Gastroesophageal sphincter (tissue), 3 donors: ENCODE measurements at regions not wholly inside any gene's neighbourhood (a gene's known extent, or its start where the extent isn't known, plus 50 kb on each side); places are given as distances from the start of the nearest gene placed in this dataset.
"Not testable (repeated sequence)": the region's sequence is repeated elsewhere in the genome, so short reads cannot be mapped to it uniquely, and the experiment has no call there.

Experiments
- CTCF ChIP-seq, 4 experiments: fragments of 200-600 bp in 2 of 4; fragments of 450-650 bp in 2 of 4; sonication (generic) in 1 of 4; IDR thresholded peaks; one replicate each; pipeline ENCODE4 v1.5.1; 2017 to 2019; ENCODE audit warnings: antibody characterized with exemption in 4 of 4, mild to moderate bottlenecking in 2 of 4, moderate library complexity in 2 of 4
- EP300 ChIP-seq: sonication (generic); formaldehyde crosslinking; IDR thresholded peaks from one replicate; pipeline ENCODE4 v1.6.1; 2017; ENCODE audit warnings: antibody characterized with exemption, mild to moderate bottlenecking
- POLR2A ChIP-seq, 2 donors: fragments of 450-650 bp; IDR thresholded peaks; one replicate each; pipeline ENCODE4 v1.6.1; 2017; ENCODE audit warnings: antibody characterized with exemption in 2 of 2, mild to moderate bottlenecking in 2 of 2, moderate library complexity in 1 of 2
- POLR2AphosphoS5 ChIP-seq: sonication (generic); formaldehyde crosslinking; IDR thresholded peaks from one replicate; pipeline ENCODE4 v1.6.1; 2017; ENCODE audit warnings: antibody characterized with exemption

- TF ChIP-seq CTCF (IDR thresholded peaks at IDR 0.05); POLR2AphosphoS5; EP300; POLR2A (IDR thresholded peaks at IDR 0.05): not testable (repeated sequence)
These were observed 128.7 kb upstream of the TSC22D1 start for GRCh38 chr13:44704811-44705210.
